HEK293 (cell line): ENCODE measurements at regions not wholly inside any gene's neighbourhood (a gene's known extent, or its start where the extent isn't known, plus 50 kb on each side); places are given as distances from the start of the nearest gene placed in this dataset.

ENCODE experiments used
- CTCF ChIA-PET: fragments of 350-600 bp; formaldehyde crosslinking; extraction: SDS; loops from one replicate; lab custom pipeline; 2021; ENCODE audit warnings: antibody characterized with exemption; lab: Yijun Ruan, JAX
- POLR2A ChIA-PET: fragments of 300-600 bp; formaldehyde crosslinking; extraction: SDS; loops from one replicate; lab custom pipeline; 2020; ENCODE audit warnings: antibody characterized with exemption, inconsistent platforms; lab: Yijun Ruan, JAX
- H3K27ac ChIP-seq: fragments of 200-500 bp; sonication (Bioruptor generic); 2 replicates; pipeline ENCODE4 v1.5.1; 2014; ENCODE audit warnings: low read depth, low read length, control low read depth, inconsistent platforms; ENCODE audit errors: extremely low read depth
- H3K36me3 ChIP-seq, 2 experiments: fragments of 200-500 bp in 1 of 2; sonication (Bioruptor generic) in 1 of 2; 1 replicate in 1 of 2; 2 replicates in 1 of 2; pipeline ENCODE4 v1.5.1; 2014 to 2017; ENCODE audit warnings: inconsistent platforms in 2 of 2, low read length in 2 of 2; ENCODE audit not compliant: control insufficient read depth in 2 of 2, insufficient read depth in 1 of 2
- H3K4me1 ChIP-seq: fragments of 200-500 bp; sonication (Bioruptor generic); 2 replicates; pipeline ENCODE4 v1.5.1; 2014; ENCODE audit warnings: mild to moderate bottlenecking, low read length, inconsistent platforms; ENCODE audit not compliant: control insufficient read depth, insufficient read depth
- H3K4me3 ChIP-seq: 2 replicates; pipeline ENCODE4 v1.5.1; 2011; ENCODE audit warnings: low read depth, mild to moderate bottlenecking, control low read depth, low read length, moderate library complexity
- H3K9me3 ChIP-seq: fragments of 200-500 bp; sonication (Bioruptor generic); 2 replicates; pipeline ENCODE4 v1.5.1; 2014; ENCODE audit warnings: low read depth, low read length, inconsistent platforms; ENCODE audit not compliant: control insufficient read depth, insufficient read depth
- GLI4 ChIP-seq: fragments of 450-650 bp; formaldehyde crosslinking; IDR thresholded peaks from 2 replicates; pipeline ENCODE4 v1.5.1; 2016; ENCODE audit warnings: missing biosample characterization, missing genetic modification characterization
- KLF7 ChIP-seq: fragments of 450-650 bp; formaldehyde crosslinking; IDR thresholded peaks from 2 replicates; pipeline ENCODE4 v1.5.1; 2016; ENCODE audit warnings: missing biosample characterization, missing genetic modification characterization, borderline replicate concordance
- MYNN ChIP-seq: fragments of 450-650 bp; formaldehyde crosslinking; IDR thresholded peaks from 2 replicates; pipeline ENCODE4 v1.5.1; 2016; ENCODE audit warnings: missing biosample characterization, missing genetic modification characterization, borderline replicate concordance
- PBX3 ChIP-seq: sonication (generic); formaldehyde crosslinking; IDR thresholded peaks from 2 replicates; pipeline ENCODE4 v1.8.1; 2022; ENCODE audit warnings: mild to moderate bottlenecking, moderate library complexity, missing genetic modification reagents
- REST ChIP-seq: fragments of 450-650 bp; formaldehyde crosslinking; IDR thresholded peaks from 2 replicates; pipeline ENCODE4 v1.5.1; 2016; ENCODE audit warnings: missing biosample characterization, missing genetic modification characterization
- SP3 ChIP-seq: fragments of 450-650 bp; formaldehyde crosslinking; IDR thresholded peaks from 2 replicates; pipeline ENCODE4 v1.5.1; 2016; ENCODE audit warnings: missing biosample characterization, missing genetic modification characterization
- TCF7L2 ChIP-seq: IDR thresholded peaks from 2 replicates; pipeline ENCODE4 v1.6.1; 2011; ENCODE audit warnings: low read depth, mild to moderate bottlenecking, inconsistent platforms, low read length, moderate library complexity, borderline replicate concordance
- ZBTB7A ChIP-seq: fragments of 450-650 bp; formaldehyde crosslinking; IDR thresholded peaks from 2 replicates; pipeline ENCODE4 v1.5.1; 2016; ENCODE audit warnings: low read depth, missing biosample characterization, missing genetic modification characterization
- ZFP3 ChIP-seq: fragments of 450-650 bp; formaldehyde crosslinking; IDR thresholded peaks from 2 replicates; pipeline ENCODE4 v1.5.1; 2016; ENCODE audit warnings: low read depth, missing biosample characterization, missing genetic modification characterization
- ZIC2 ChIP-seq: fragments of 450-650 bp; formaldehyde crosslinking; IDR thresholded peaks from 2 replicates; pipeline ENCODE4 v1.5.1; 2016; ENCODE audit warnings: missing biosample characterization, missing genetic modification characterization
- ZNF174 ChIP-seq: fragments of 450-650 bp; formaldehyde crosslinking; IDR thresholded peaks from 2 replicates; pipeline ENCODE4 v1.5.0; 2017; ENCODE audit warnings: missing biosample characterization, mild to moderate bottlenecking, missing genetic modification characterization
- ZNF2 ChIP-seq: fragments of 450-650 bp; formaldehyde crosslinking; IDR thresholded peaks from 2 replicates; pipeline ENCODE4 v1.5.1; 2016; ENCODE audit warnings: missing biosample characterization, missing genetic modification characterization
- ZNF221 ChIP-seq: fragments of 450-650 bp; formaldehyde crosslinking; IDR thresholded peaks from 2 replicates; pipeline ENCODE4 v1.5.1; 2017; ENCODE audit warnings: missing biosample characterization, missing genetic modification characterization, borderline replicate concordance
- ZNF223 ChIP-seq: fragments of 450-650 bp; formaldehyde crosslinking; IDR thresholded peaks from 2 replicates; pipeline ENCODE4 v1.5.1; 2016; ENCODE audit warnings: missing biosample characterization, missing genetic modification characterization
- ZNF26 ChIP-seq: fragments of 450-650 bp; formaldehyde crosslinking; IDR thresholded peaks from 2 replicates; pipeline ENCODE4 v1.5.1; 2016; ENCODE audit warnings: missing biosample characterization, missing genetic modification characterization
- ZNF510 ChIP-seq: fragments of 450-650 bp; formaldehyde crosslinking; IDR thresholded peaks from 2 replicates; pipeline ENCODE4 v1.5.1; 2018; ENCODE audit warnings: mild to moderate bottlenecking, missing genetic modification characterization, missing biosample characterization; ENCODE audit not compliant: insufficient replicate concordance
- ZNF521 ChIP-seq: fragments of 450-650 bp; formaldehyde crosslinking; IDR thresholded peaks from 2 replicates; pipeline ENCODE4 v1.5.1; 2017; ENCODE audit warnings: missing biosample characterization, mild to moderate bottlenecking, missing genetic modification characterization
- ZNF571 ChIP-seq: fragments of 450-650 bp; formaldehyde crosslinking; IDR thresholded peaks from 2 replicates; pipeline ENCODE4 v1.5.0; 2017; ENCODE audit warnings: missing biosample characterization, missing genetic modification characterization
- ZNF664 ChIP-seq: fragments of 450-650 bp; formaldehyde crosslinking; IDR thresholded peaks from 2 replicates; pipeline ENCODE4 v1.5.1; 2016; ENCODE audit warnings: missing biosample characterization, missing genetic modification characterization
- ZNF670 ChIP-seq: fragments of 450-650 bp; formaldehyde crosslinking; IDR thresholded peaks from 2 replicates; pipeline ENCODE4 v1.5.1; 2016; ENCODE audit warnings: missing biosample characterization, missing genetic modification characterization, low read depth
- ZNF701 ChIP-seq: fragments of 450-650 bp; formaldehyde crosslinking; IDR thresholded peaks from 2 replicates; pipeline ENCODE4 v1.5.1; 2016; ENCODE audit warnings: missing biosample characterization, missing genetic modification characterization
- ZXDB ChIP-seq: fragments of 450-650 bp; formaldehyde crosslinking; IDR thresholded peaks from 2 replicates; pipeline ENCODE4 v1.5.1; 2016; ENCODE audit warnings: missing biosample characterization, missing genetic modification characterization
- TF ChIP-seq, protein P1 (sequence below): fragments of 450-650 bp; IDR thresholded peaks from 2 replicates; pipeline ENCODE4 v1.5.1; 2018; ENCODE audit warnings: missing biosample characterization, missing genetic modification characterization

DNA sequence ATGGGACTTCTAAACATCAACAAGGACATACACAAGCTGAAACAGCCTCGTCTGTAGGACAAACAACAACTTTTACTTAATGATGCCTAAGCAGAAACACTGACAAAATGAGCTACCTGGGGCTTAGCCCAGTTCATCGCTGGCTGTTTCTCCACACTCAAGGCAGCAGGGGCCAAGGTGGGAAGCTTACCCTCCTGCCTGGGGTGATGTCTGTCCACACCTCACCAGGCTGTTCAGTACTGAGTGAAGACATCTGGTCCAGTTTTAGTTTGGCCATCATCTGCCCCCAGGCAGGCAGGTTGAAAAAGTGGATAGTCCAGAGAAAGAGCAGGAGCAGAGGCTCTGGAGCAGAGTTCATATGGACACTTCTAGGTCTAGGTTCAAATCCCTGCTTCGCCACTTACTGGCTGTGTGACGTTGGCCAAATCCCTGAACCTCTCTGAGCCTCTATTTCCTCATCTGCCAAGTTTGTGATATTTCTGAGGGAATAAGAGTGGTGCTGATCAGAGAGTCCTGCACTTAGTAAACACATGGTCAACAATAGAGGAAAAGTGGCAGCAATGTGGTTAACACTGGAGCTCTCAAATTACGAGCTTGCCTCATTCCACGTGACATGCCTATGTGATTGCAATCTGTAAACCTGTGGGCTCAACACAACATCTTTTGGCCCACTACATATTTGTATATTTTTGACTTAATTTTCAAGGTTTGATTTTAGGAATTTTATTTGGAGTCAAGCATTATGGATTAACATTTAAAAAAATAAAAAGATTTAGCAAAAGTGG is 720.1 kb upstream of the TMEM132C start (continued):
- TF ChIP-seq ZNF2 (tag by site-specific recombination) (no peak), ZFP3 (tag by site-specific recombination) (no peak), ZNF174 (no peak)

DNA sequence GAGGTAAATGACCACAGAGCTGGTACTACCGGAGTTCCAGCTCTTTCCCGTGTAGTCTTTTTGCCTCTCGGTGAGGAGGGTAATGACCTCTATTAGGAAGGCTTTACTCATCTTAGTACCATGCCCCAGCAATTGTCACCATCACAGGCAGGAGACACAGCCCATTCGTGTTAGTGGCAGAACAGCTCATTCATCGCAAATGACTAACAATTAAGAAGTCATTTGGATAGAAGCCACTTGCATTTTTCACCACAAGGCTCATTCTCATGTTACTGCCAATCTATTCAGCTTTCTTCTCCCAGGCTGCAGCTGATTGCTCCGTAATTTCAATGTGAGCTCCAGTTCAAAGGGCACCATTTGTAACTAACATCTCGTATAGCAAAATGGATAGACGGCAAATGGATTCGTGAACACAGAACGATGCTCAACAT is 718.8 kb upstream of the TMEM132C start:
- CTCF ChIA-PET = no interaction called here
- H3K9me3 ChIP-seq = no peaks in the 10 kb centered on the region
- TF ChIP-seq MYNN (tag by site-specific recombination) (no peak), ZNF701 (no peak), ZXDB (tag by site-specific recombination) (no peak), ZNF664 (tag by site-specific recombination) (no peak), SP3 (no peak)
- TF ChIP-seq, all 188 proteins: peak for 0
- Histone ChIP-seq H3K27ac (no peak overlapping the region), H3K4me3 (no peak overlapping the region), H3K36me3 (no peaks in the 10 kb centered on the region), H3K4me1 (no peaks in the 10 kb centered on the region)
- POLR2A ChIA-PET = no interaction called here

DNA sequence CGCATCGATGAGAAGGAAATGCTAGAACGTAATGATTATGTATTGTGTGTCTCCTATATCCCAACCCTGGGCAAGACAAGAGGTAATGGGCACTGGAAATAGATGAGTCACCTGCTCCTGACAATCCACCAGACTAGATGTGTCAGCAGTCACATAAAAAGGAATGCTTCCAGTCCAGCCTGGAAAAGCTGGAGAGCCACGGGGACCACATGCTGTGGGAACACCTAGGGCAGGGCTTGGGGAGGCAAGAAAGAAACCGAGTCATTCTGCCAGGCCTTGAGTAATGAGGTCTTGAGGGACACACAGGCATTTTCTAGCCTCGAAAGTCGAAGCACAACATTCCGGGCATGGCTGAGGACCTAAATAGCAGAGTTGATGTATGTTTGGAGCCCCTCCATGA is 716.7 kb upstream of the TMEM132C start:
- TF ChIP-seq ZNF223 (tag by site-specific recombination) (no peak), GLI4 (no peak), ZNF221 (tag by site-specific recombination) (no peak), ZNF26 (tag by site-specific recombination) (no peak)
- Histone ChIP-seq H3K4me3 (no peak overlapping the region), H3K27ac (no peak overlapping the region), H3K4me1 (no peaks in the 10 kb centered on the region), H3K36me3 (no peaks in the 10 kb centered on the region), H3K9me3 (no peaks in the 10 kb centered on the region)
- POLR2A ChIA-PET = interaction anchor here (0.5 kb wide), 1 partner anchor 94 kb away, joined by 4 read pairs; no protein-coding TSS in a partner anchor
- CTCF ChIA-PET = no interaction called here

- ChIA-PET CTCF (no interaction called here), POLR2A (no interaction called here)
- no peaks in the 10 kb centered on the region for H3K4me1 ChIP-seq
- no peak overlapping the region for H3K27ac ChIP-seq
- H3K4me3 ChIP-seq = no peak overlapping the region
- H3K9me3 ChIP-seq = no peaks in the 10 kb centered on the region
- no peaks in the 10 kb centered on the region for H3K36me3 ChIP-seq
- TF ChIP-seq ZIC2 (no peak), PBX3 (no peak), ZNF571 (tag by site-specific recombination) (no peak), ZXDB (tag by site-specific recombination) (no peak), KLF7 (tag by site-specific recombination) (no peak), TCF7L2 (no peak), ZNF521 (no peak), REST (tag by site-specific recombination) (no peak), ZBTB7A (tag by site-specific recombination) (no peak), ZNF670 (tag by site-specific recombination) (no peak), ZNF510 (tag by site-specific recombination) (no peak)
- TF ChIP-seq, protein P1, sequence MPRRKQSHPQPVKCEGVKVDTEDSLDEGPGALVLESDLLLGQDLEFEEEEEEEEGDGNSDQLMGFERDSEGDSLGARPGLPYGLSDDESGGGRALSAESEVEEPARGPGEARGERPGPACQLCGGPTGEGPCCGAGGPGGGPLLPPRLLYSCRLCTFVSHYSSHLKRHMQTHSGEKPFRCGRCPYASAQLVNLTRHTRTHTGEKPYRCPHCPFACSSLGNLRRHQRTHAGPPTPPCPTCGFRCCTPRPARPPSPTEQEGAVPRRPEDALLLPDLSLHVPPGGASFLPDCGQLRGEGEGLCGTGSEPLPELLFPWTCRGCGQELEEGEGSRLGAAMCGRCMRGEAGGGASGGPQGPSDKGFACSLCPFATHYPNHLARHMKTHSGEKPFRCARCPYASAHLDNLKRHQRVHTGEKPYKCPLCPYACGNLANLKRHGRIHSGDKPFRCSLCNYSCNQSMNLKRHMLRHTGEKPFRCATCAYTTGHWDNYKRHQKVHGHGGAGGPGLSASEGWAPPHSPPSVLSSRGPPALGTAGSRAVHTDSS (tag by site-specific recombination) = no peak
Measured at GRCh38 chr12:127552838-127553237, 714.1 kb upstream of the TMEM132C start.
